GM23338 (cell line): ENCODE measurements at regions not wholly inside any gene's neighbourhood (a gene's known extent, or its start where the extent isn't known, plus 50 kb on each side); places are given as distances from the start of the nearest gene placed in this dataset.

Experiments
- ATAC-seq: fragments of 200-7000 bp; cut with Tn5 transposase; 3 replicates; pipeline ENCODE4 v1.9.1; 2020
- DNase-seq: peaks from one replicate; pipeline ENCODE4 v3.0.0-alpha.2; 2015; ENCODE audit warnings: low spot score
- H2AFZ ChIP-seq: fragments of 200-600 bp; sonication (generic); 2 replicates; pipeline ENCODE4 v1.8.0; 2016; ENCODE audit warnings: antibody characterized with exemption, mild to moderate bottlenecking, moderate library complexity
- H3F3A ChIP-seq: fragments of 200-600 bp; sonication (generic); replicated peaks from 2 replicates; pipeline ENCODE4 v1.8.0; 2017; ENCODE audit warnings: antibody characterized with exemption, mixed run types, low read depth
- H3K27ac ChIP-seq: fragments of 200-600 bp; sonication (generic); 2 replicates; pipeline ENCODE4 v1.6.1; 2016; ENCODE audit warnings: low read depth
- H3K27me3 ChIP-seq: fragments of 200-600 bp; sonication (generic); 2 replicates; pipeline ENCODE4 v1.8.0; 2016; ENCODE audit warnings: mild to moderate bottlenecking, mixed run types, moderate library complexity; ENCODE audit not compliant: insufficient read depth
- H3K36me3 ChIP-seq: fragments of 200-600 bp; sonication (generic); 2 replicates; pipeline ENCODE4 v1.8.0; 2016; ENCODE audit warnings: mild to moderate bottlenecking; ENCODE audit not compliant: insufficient read depth
- H3K4me1 ChIP-seq: fragments of 200-600 bp; sonication (generic); 2 replicates; pipeline ENCODE4 v1.8.0; 2016; ENCODE audit warnings: mild to moderate bottlenecking, moderate library complexity; ENCODE audit not compliant: insufficient read depth
- H3K4me2 ChIP-seq: fragments of 200-600 bp; sonication (generic); 2 replicates; pipeline ENCODE4 v1.7.1; 2017; ENCODE audit warnings: mixed run types
- H3K4me3 ChIP-seq: fragments of 200-600 bp; sonication (generic); 2 replicates; pipeline ENCODE4 v1.6.1; 2016; ENCODE audit warnings: mixed run types
- H3K79me2 ChIP-seq: fragments of 200-600 bp; sonication (generic); replicated peaks from 2 replicates; pipeline ENCODE4 v1.8.0; 2017; ENCODE audit warnings: mild to moderate bottlenecking; ENCODE audit not compliant: insufficient read depth
- H3K9me2 ChIP-seq: fragments of 200-600 bp; sonication (generic); 2 replicates; pipeline ENCODE4 v1.8.0; 2017; ENCODE audit not compliant: insufficient read depth
- H4K20me1 ChIP-seq: fragments of 200-600 bp; sonication (generic); replicated peaks from 2 replicates; pipeline ENCODE4 v1.8.0; 2017; ENCODE audit warnings: mild to moderate bottlenecking; ENCODE audit not compliant: insufficient read depth
- H3K27ac Mint-ChIP-seq: 2 replicates; pipeline ENCODE4 v1.8.0; 2020; ENCODE audit warnings: inconsistent platforms, mild to moderate bottlenecking, moderate library complexity, mixed read lengths
- H3K27me3 Mint-ChIP-seq: 3 replicates; pipeline ENCODE4 v1.8.0; 2022; ENCODE audit warnings: low read depth, mild to moderate bottlenecking, moderate library complexity, mixed read lengths, inconsistent platforms; ENCODE audit not compliant: insufficient read depth, poor library complexity
- H3K36me3 Mint-ChIP-seq: 3 replicates; pipeline ENCODE4 v1.8.0; 2021; ENCODE audit warnings: low read depth, mild to moderate bottlenecking, inconsistent platforms, moderate library complexity, mixed read lengths
- H3K4me1 Mint-ChIP-seq: 3 replicates; pipeline ENCODE4 v1.8.0; 2020; ENCODE audit warnings: mild to moderate bottlenecking, inconsistent platforms, mixed read lengths
- H3K4me3 Mint-ChIP-seq: 3 replicates; pipeline ENCODE4 v1.8.0; 2021; ENCODE audit warnings: moderate library complexity, mild to moderate bottlenecking, inconsistent platforms, mixed read lengths
- H3K9me3 Mint-ChIP-seq: 3 replicates; pipeline ENCODE4 v1.8.0; 2020; ENCODE audit warnings: moderate library complexity, mild to moderate bottlenecking, inconsistent platforms, mixed read lengths
- CREB1 ChIP-seq: fragments of 250-450 bp; sonication (Bioruptor Pico); IDR thresholded peaks from 2 replicates; pipeline ENCODE4 v1.5.0; 2020; ENCODE audit warnings: low read depth, mild to moderate bottlenecking, moderate library complexity
- EZH2 ChIP-seq: fragments of 200-600 bp; sonication (generic); IDR thresholded peaks from one replicate; pipeline ENCODE4 v1.8.0; 2017; ENCODE audit warnings: antibody characterized with exemption, mild to moderate bottlenecking, low read depth; ENCODE audit not compliant: unreplicated experiment
- EZH2phosphoT487 ChIP-seq: fragments of 200-600 bp; sonication (generic); IDR thresholded peaks from one replicate; pipeline ENCODE4 v1.8.1; 2018; ENCODE audit warnings: antibody characterized with exemption; ENCODE audit not compliant: unreplicated experiment
- JUNB ChIP-seq: IDR thresholded peaks from one replicate; pipeline ENCODE4 v1.6.1; 2016; ENCODE audit warnings: antibody characterized with exemption; ENCODE audit not compliant: unreplicated experiment
- NANOG ChIP-seq: IDR thresholded peaks from 2 replicates; pipeline ENCODE4 v1.6.1; 2016; ENCODE audit warnings: antibody characterized with exemption, borderline replicate concordance
- POLR2AphosphoS5 ChIP-seq: IDR thresholded peaks from 2 replicates; pipeline ENCODE4 v1.6.1; 2016; ENCODE audit warnings: antibody characterized with exemption, low read depth
- ZNF114 ChIP-seq: fragments of 250-450 bp; sonication (Bioruptor Pico); IDR thresholded peaks from 2 replicates; pipeline ENCODE4 v1.5.0; 2020; ENCODE audit warnings: mild to moderate bottlenecking, moderate library complexity
- ZNF331 ChIP-seq: fragments of 250-450 bp; sonication (Bioruptor Pico); IDR thresholded peaks from 2 replicates; pipeline ENCODE4 v1.5.0; 2020; ENCODE audit warnings: low read depth, mild to moderate bottlenecking, moderate library complexity
- TF ChIP-seq, protein P1 (sequence below): fragments of 250-450 bp; sonication (Bioruptor Pico); IDR thresholded peaks from 2 replicates; pipeline ENCODE4 v1.5.0; 2020; ENCODE audit warnings: mild to moderate bottlenecking, moderate library complexity

DNA sequence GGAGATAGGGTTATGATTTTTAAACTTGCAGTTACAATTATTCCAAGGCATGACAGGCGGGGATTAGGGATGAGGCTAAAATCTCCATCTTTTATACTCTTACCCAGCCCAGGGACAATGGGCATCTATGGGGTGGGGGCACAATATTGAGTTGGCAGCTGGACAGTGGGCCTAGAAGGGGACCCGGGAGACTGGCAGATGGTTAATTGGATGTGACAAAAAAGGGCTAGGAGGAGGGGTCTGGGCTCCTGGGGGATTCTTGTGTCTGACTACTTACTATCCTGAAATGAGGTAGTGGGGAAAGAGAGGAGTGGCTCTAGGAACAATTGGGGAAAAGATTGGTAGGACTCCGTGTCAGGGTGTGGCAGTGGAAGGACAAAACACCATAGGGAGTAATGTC, 53.0 kb upstream of the ROPN1 start (continued):
- TF ChIP-seq, protein P1, sequence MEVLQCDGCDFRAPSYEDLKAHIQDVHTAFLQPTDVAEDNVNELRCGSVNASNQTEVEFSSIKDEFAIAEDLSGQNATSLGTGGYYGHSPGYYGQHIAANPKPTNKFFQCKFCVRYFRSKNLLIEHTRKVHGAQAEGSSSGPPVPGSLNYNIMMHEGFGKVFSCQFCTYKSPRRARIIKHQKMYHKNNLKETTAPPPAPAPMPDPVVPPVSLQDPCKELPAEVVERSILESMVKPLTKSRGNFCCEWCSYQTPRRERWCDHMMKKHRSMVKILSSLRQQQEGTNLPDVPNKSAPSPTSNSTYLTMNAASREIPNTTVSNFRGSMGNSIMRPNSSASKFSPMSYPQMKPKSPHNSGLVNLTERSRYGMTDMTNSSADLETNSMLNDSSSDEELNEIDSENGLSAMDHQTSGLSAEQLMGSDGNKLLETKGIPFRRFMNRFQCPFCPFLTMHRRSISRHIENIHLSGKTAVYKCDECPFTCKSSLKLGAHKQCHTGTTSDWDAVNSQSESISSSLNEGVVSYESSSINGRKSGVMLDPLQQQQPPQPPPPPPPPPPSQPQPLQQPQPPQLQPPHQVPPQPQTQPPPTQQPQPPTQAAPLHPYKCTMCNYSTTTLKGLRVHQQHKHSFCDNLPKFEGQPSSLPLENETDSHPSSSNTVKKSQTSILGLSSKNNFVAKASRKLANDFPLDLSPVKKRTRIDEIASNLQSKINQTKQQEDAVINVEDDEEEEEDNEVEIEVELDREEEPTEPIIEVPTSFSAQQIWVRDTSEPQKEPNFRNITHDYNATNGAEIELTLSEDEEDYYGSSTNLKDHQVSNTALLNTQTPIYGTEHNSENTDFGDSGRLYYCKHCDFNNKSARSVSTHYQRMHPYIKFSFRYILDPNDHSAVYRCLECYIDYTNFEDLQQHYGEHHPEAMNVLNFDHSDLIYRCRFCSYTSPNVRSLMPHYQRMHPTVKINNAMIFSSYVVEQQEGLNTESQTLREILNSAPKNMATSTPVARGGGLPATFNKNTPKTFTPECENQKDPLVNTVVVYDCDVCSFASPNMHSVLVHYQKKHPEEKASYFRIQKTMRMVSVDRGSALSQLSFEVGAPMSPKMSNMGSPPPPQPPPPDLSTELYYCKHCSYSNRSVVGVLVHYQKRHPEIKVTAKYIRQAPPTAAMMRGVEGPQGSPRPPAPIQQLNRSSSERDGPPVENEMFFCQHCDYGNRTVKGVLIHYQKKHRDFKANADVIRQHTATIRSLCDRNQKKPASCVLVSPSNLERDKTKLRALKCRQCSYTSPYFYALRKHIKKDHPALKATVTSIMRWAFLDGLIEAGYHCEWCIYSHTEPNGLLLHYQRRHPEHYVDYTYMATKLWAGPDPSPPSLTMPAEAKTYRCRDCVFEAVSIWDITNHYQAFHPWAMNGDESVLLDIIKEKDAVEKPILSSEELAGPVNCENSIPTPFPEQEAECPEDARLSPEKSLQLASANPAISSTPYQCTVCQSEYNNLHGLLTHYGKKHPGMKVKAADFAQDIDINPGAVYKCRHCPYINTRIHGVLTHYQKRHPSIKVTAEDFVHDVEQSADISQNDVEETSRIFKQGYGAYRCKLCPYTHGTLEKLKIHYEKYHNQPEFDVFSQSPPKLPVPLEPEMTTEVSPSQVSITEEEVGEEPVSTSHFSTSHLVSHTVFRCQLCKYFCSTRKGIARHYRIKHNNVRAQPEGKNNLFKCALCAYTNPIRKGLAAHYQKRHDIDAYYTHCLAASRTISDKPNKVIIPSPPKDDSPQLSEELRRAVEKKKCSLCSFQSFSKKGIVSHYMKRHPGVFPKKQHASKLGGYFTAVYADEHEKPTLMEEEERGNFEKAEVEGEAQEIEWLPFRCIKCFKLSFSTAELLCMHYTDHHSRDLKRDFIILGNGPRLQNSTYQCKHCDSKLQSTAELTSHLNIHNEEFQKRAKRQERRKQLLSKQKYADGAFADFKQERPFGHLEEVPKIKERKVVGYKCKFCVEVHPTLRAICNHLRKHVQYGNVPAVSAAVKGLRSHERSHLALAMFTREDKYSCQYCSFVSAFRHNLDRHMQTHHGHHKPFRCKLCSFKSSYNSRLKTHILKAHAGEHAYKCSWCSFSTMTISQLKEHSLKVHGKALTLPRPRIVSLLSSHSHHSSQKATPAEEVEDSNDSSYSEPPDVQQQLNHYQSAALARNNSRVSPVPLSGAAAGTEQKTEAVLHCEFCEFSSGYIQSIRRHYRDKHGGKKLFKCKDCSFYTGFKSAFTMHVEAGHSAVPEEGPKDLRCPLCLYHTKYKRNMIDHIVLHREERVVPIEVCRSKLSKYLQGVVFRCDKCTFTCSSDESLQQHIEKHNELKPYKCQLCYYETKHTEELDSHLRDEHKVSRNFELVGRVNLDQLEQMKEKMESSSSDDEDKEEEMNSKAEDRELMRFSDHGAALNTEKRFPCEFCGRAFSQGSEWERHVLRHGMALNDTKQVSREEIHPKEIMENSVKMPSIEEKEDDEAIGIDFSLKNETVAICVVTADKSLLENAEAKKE: no peak
- no peak for TF ChIP-seq ZNF114 (CRISPR knock-in tag)
- TF ChIP-seq ZNF331 (CRISPR knock-in tag): no peak
- no peak for TF ChIP-seq EZH2
- TF ChIP-seq CREB1 (CRISPR knock-in tag): no peak
- no peak for TF ChIP-seq JUNB
- TF ChIP-seq POLR2AphosphoS5: no peak
- no peak for TF ChIP-seq NANOG

DNA sequence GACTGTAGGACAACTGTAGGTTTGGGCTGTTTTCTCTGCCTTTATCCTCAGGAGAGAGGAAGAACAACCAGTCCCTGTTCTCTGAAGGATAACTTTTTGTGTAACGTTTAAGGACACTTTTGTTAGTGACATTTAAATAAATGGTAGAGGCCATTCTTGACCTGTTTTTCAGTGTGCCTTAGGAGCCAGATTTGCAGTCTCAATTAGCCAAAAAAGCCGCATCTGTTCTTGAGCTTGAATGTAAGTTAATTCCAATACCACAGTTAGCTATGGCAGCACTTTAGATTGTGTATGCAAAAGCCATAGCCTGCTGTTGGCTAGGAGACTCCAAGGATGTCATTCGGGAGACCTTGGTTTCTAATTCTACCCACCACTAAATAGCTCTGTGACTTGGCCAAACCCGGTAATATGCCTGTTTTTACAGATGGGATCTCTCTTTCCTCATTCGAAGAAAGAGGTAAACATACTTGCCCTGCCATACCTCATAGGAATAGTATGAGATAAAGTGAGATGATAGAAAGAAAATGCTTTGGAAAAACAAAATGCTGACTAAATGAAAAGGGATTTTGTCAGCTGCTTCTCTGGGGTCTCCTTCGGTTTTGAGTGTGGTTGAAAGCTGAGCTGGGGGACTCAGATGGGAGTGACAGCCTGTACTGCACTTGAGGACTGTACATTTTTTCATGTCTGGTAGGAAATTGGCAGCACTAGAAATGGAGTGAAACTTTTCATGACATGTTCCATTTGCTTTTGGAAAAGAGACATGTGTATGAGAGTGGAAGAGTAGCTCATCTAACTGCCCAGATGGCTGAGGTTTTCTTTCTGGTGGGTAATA, 57.3 kb upstream of the ROPN1 start:
- Mint-ChIP-seq H3K27me3 (peaks cover 4% of the 10 kb centered on the region), H3K9me3 (no peaks in the 10 kb centered on the region), H3K27ac (no peak overlapping the region), H3K4me3 (no peak overlapping the region), H3K4me1 (no peaks in the 10 kb centered on the region), H3K36me3 (no peaks in the 10 kb centered on the region)
- H4K20me1 ChIP-seq: no peaks in the 10 kb centered on the region; the same call in 1 of the 2 replicates
- H3K79me2 ChIP-seq: no peaks in the 10 kb centered on the region
- DNase-seq (no peak), ATAC-seq (no peak)
- H3K27ac ChIP-seq: no peak overlapping the region
- H3K9me2 ChIP-seq: no peaks in the 10 kb centered on the region
- H3K4me1 ChIP-seq: no peaks in the 10 kb centered on the region
- no peaks in the 10 kb centered on the region for H3K36me3 ChIP-seq
- no peaks in the 10 kb centered on the region for H3F3A ChIP-seq
- no peak overlapping the region for H2AFZ ChIP-seq
- no peak overlapping the region for H3K4me3 ChIP-seq
- no peaks in the 10 kb centered on the region for H3K27me3 ChIP-seq
- H3K4me2 ChIP-seq: no peak overlapping the region
- TF ChIP-seq, protein P1: no peak
- no peak for TF ChIP-seq EZH2phosphoT487
